Prostate gland (tissue), 2 donors: ENCODE measurements at regions not wholly inside any gene's neighbourhood (a gene's known extent, or its start where the extent isn't known, plus 50 kb on each side); places are given as distances from the start of the nearest gene placed in this dataset.

Experiments used
- CTCF ChIP-seq, 4 experiments: fragments of 200-600 bp in 2 of 4; fragments of 450-650 bp in 2 of 4; sonication (generic) in 2 of 4; IDR thresholded peaks; 1 replicate in 3 of 4; 2 replicates in 1 of 4; pipeline ENCODE4 v1.5.1; 2016 to 2019; ENCODE audit warnings: antibody characterized with exemption in 4 of 4, mild to moderate bottlenecking in 2 of 4, moderate library complexity in 2 of 4
- POLR2A ChIP-seq: fragments of 450-650 bp; IDR thresholded peaks from one replicate; pipeline ENCODE4 v1.6.1; 2016; ENCODE audit warnings: antibody characterized with exemption, mild to moderate bottlenecking
- POLR2AphosphoS5 ChIP-seq: sonication (generic); formaldehyde crosslinking; IDR thresholded peaks from one replicate; pipeline ENCODE4 v1.6.1; 2017; ENCODE audit warnings: antibody characterized with exemption

- TF ChIP-seq CTCF (IDR thresholded peaks at IDR 0.05) (no peak), POLR2A (no peak), POLR2AphosphoS5 (no peak)
Measured at GRCh38 chr3:124386996-124387595, 343.2 kb upstream of the UMPS start.
